ENCODE measurements at regions not wholly inside any gene's neighbourhood (a gene's known extent, or its start where the extent isn't known, plus 50 kb on each side); places are given as distances from the start of the nearest gene placed in this dataset.

DNA sequence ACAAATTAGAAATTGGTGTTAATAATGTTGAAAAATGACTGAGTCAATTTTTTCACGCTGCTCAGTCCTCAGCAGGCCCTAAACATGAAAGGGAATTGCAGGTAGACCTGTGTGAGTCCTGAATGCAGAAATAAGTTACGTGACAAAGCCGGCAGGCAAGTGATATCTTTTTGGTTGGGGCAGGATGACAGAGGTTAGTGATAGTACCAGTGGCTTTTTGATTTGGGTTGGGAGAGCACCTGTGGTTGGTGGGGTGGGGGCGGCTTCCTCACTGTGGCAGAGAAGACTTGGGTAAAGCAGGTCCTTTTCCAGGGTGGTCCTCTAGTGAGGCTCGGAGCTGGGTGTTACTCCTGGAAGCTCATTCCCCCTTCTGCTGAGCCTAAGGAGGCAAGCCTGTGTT, 164.7 kb downstream of the TMEM167A start (continued):
- no peak for TF ChIP-seq CHD7 (IDR thresholded peaks at IDR 0.05; ENCODE audit: insufficient replicate concordance, low read length)
- TF ChIP-seq NANOG (IDR thresholded peaks at IDR 0.05; ENCODE audit: insufficient read depth, low read depth, low read length, poor library complexity, severe bottlenecking): no peak
- TF ChIP-seq EZH2 (IDR thresholded peaks at IDR 0.05; ENCODE audit: low read depth, low read length, severe bottlenecking): no peak
- TF ChIP-seq SP1 (IDR thresholded peaks at IDR 0.05; ENCODE audit: low read depth, low read length): no peak
- TF ChIP-seq YY1 (IDR thresholded peaks at IDR 0.05; ENCODE audit: low read depth, low read length): no peak
- TF ChIP-seq CBX5 (IDR thresholded peaks at IDR 0.05; ENCODE audit: low read depth, low read length): no peak
- no peak for TF ChIP-seq SIN3A (conservative IDR thresholded peaks at IDR 0.05 in 1 of 2, IDR thresholded peaks at IDR 0.05 in 1 of 2; ENCODE audit: low read depth in 1 of 2, low read length in 2 of 2)

Measured in H1 (cell line).